GM19043 (cell line): ENCODE measurements at regions not wholly inside any gene's neighbourhood (a gene's known extent, or its start where the extent isn't known, plus 50 kb on each side); places are given as distances from the start of the nearest gene placed in this dataset.

ENCODE experiments used
- ATAC-seq: cut with Tn5 transposase; IDR thresholded peaks from one replicate; pipeline ENCODE4 v1.9.1; 2021; ENCODE audit warnings: low read depth; ENCODE audit not compliant: unreplicated experiment

DNA sequence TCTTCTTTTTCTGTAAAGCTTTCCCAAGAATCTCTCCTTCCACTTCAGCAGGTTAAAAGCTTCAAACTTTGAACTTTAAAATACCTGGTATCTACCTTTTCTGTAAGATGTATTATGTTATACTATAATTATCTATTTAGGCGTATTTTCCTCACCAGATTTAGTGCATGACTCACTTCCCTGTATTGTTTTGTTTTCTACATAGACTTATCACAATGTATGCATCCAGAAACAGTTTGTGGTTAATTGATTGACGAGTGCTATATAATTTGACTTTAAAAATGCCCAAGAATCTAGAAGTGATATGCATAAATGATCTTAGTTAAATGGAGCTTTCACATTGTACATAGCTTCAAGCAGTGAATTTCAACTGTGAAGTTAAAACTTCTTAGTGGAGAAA, 473.9 kb upstream of the CDH2 start:
- no peak for ATAC-seq

DNA sequence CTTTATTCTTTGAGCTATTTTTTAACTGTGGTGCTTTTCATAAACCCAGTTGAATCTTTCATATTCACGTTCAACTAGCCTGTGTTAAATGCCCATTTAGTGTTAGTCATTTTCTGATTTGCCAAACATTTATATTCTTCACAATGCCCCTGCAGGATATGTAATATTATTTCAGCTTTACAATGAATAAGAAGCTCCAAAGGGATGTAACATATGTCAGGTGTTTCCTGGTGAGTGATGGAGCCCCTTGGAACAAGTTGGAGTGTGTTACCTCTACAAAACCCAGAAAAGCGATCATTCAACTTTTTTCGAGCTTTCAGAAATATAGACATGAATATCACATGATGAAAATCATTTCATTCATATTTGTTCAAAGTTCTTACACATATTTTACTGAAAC, 471.0 kb upstream of the CDH2 start:
- ATAC-seq, result no peak

GRCh38 chr18:28637897-28638296, 461.0 kb upstream of the CDH2 start:
- no peak for ATAC-seq

DNA sequence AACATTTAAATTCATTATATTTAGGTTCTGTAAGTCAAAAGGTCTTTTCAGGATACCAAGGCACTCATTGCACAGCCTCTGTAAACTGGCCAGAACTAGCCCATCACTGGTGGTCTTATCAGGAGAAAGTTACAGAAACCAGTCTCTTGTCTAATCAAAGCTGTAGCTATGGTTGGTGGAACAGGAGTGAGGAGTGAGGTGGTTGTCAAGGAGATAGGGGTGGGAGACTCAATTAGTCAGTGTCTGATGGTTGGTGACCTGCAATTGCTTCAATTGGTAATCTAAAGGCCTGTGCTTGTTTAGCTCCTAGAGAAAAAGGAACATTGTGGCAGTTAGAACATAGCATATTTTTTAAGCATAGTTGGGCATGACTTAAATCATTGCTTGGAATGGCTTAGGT, 458.6 kb upstream of the CDH2 start:
- ATAC-seq, result no peak

- no peak for ATAC-seq
Measured at GRCh38 chr18:28626756-28627155, 449.8 kb upstream of the CDH2 start.

GRCh38 chr18:28607991-28608390, 431.1 kb upstream of the CDH2 start:
- ATAC-seq, result no peak

DNA sequence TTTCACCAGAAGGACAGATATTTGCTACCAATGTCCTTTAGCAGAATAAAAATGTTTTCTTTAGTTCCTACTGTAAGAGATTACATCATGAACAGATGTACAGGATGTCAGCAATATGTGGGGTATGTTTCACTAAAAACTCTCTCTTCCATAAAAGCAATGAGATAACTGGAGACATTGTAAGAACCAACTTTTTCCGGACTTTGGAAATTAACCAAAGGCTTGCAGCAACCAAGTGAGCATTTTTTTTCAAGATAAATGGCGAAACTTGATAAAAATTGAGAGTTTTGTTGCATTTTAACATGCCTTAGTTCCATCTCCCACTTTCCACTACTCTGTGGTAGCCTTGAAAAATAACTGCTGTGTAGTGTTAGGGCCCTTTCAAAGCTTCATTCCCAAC, 429.8 kb upstream of the CDH2 start:
- ATAC-seq, result no peak

- ATAC-seq, result no peak
Measured at GRCh38 chr18:28602391-28602790, 425.5 kb upstream of the CDH2 start.

DNA sequence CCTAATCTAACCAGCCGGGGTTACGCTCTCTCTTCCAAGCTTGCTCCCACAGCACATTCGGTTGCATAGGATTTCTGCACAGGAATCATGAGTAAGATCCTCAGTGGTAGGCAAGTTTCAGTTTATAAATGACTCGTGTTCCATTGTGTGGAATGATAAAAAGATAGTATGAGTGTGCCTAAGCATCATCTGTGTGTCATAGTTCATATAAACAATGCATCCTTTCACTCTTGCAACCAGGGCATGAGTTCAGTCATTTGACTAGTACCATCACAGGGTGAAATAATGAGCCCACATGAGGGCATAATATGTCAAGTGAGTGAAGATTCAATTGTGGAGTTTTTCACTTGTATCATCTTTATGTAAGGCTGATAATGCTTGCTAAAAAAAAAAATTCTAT, 417.1 kb upstream of the CDH2 start:
- no peak for ATAC-seq

- ATAC-seq, result no peak
Measured at GRCh38 chr18:28588884-28589549, 412.1 kb upstream of the CDH2 start.

GRCh38 chr18:28584731-28585130, 407.8 kb upstream of the CDH2 start:
- ATAC-seq, result no peak

- no peak for ATAC-seq
Measured at GRCh38 chr18:28582724-28583123, 405.8 kb upstream of the CDH2 start.

- ATAC-seq, result no peak
Measured at GRCh38 chr18:28581521-28582071, 404.7 kb upstream of the CDH2 start.

- ATAC-seq, result no peak
Measured at GRCh38 chr18:28576941-28577340, 400.0 kb upstream of the CDH2 start.

- no peak for ATAC-seq
Measured at GRCh38 chr18:28575123-28575522, 398.2 kb upstream of the CDH2 start.

- no peak for ATAC-seq
Measured at GRCh38 chr18:28574175-28574574, 397.2 kb upstream of the CDH2 start.

GRCh38 chr18:28571929-28572328, 395.0 kb upstream of the CDH2 start:
- no peak for ATAC-seq

DNA sequence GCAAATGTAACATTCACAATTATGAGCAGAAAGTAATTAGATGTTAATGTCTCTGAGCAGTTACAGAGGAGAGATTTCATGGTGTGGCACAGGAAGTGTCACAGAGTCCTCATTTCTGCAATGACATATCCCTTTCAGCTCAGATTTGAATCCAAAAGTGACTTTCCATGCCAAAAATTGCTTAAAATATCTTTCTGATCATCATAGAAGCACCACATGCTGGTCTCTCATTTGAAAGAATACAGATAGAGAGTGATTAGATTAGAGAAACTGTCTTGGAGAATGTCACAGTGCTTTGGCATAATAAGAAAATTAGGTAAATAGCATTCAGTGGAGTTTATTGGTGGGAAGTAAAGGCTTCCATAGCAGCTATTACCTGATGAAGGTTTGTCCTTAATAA, 383.4 kb upstream of the CDH2 start:
- no peak for ATAC-seq

DNA sequence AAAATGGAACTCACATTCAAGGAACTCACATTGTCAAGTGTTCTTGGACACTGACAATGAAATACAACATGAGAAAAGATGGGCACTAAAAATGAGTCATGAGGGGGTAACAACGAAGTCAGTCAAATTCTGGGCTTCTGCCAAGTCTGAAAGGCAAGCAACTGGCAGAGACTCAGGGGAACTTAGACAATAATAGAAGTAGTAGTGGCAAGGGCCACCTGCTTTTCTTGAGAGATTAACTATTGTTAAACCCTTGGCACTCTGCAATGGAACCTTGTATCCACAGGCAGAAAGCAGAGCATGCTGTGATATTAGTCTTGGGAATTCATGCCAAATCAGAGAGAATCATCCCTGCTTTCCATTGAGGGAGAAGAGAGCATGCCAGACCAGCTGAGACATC, 382.6 kb upstream of the CDH2 start:
- ATAC-seq, result no peak

GRCh38 chr18:28541934-28542333, 365.0 kb upstream of the CDH2 start:
- no peak for ATAC-seq

DNA sequence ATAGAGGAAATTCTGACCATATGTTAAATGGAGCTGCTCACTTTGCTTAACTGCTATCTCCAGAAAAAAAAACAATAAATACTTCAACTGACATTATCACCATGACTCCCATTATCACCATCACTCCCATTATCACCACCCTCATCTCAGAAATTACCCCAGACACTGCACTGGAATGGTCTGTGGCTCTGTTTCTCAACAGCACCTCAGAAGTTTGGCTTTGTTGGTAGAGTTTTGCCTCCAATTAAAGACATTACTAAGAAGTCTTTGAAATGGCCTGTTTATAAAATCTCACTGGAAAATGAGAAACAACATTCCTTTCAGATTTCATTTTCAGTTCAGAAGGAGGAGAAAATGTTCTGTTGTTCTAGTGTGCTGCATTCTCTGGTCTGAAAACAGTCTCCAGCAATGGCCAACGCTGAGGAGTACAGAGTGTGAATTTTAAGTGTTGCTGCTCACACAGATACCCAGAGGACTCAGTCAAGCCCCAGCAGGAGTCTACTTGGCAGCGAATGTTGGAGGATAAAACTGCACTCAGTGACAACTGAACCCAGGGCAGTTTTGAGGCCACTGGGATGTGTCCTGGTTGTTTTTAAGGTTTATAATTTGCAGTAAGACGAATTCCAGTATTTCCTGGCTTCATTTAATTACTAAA, 364.5 kb upstream of the CDH2 start:
- no peak for ATAC-seq

DNA sequence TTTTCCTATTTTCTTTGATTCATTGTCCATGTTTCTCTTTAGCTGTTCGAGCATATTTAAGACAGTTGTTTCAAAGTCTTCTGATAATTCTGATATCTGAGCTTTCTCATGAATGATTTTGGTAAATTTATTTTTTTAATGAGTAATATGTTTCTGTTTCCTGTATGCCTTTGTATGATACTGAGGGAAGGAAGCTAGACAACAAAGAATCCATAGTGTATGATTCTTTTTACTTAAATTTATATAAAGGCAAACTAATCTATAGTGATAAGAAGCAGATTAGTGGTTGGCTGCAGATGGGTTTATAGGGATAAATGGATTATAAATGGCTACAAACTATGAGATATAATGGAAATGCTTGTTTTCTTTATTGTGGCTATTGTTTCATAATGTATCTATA, 352.7 kb upstream of the CDH2 start:
- ATAC-seq, result no peak
